HUES48 (cell line): ENCODE measurements at regions not wholly inside any gene's neighbourhood (a gene's known extent, or its start where the extent isn't known, plus 50 kb on each side); places are given as distances from the start of the nearest gene placed in this dataset.

Experiments used
- H3K27ac ChIP-seq: one replicate; pipeline ENCODE4 v1.7.0; 2013; ENCODE audit warnings: low read depth, low read length, inconsistent platforms
- H3K27me3 ChIP-seq: 2 replicates; pipeline ENCODE4 v1.6.1; 2013; ENCODE audit warnings: mild to moderate bottlenecking, low read length; ENCODE audit not compliant: control insufficient read depth, insufficient read depth
- H3K36me3 ChIP-seq: 2 replicates; pipeline ENCODE4 v1.6.1; 2013; ENCODE audit warnings: low read length; ENCODE audit not compliant: control insufficient read depth, insufficient read depth
- H3K4me1 ChIP-seq: 2 replicates; pipeline ENCODE4 v1.6.1; 2013; ENCODE audit warnings: mild to moderate bottlenecking, low read length; ENCODE audit not compliant: control insufficient read depth, insufficient read depth
- H3K4me3 ChIP-seq: 2 replicates; pipeline ENCODE4 v1.5.1; 2013; ENCODE audit warnings: mild to moderate bottlenecking, low read depth, low read length
- H3K9ac ChIP-seq: 2 replicates; pipeline ENCODE4 v1.6.1; 2013; ENCODE audit warnings: mild to moderate bottlenecking, low read depth, low read length, moderate library complexity
- H3K9me3 ChIP-seq: 2 replicates; pipeline ENCODE4 v1.6.1; 2013; ENCODE audit warnings: low read length; ENCODE audit not compliant: control insufficient read depth, insufficient read depth

DNA sequence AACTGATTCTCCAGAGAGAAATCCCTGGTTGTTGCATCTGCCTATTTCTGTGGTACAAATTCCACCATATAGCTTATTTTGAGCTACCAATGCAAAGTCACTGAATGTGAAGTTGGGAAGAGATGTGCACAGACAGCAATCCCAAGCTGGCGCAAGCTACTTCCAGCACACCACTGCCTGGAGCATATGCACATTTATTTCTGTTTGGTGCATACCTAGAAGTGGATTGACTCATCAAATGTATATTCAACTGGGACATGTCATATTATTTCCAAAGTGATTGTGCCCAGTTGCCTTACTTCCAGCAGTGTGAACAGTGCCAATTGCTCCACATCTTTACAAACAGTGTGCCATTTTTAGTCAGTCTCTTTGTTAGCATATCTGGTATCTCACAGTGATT is 58.2 kb upstream of the PLD5 start:
- H3K36me3 ChIP-seq, result no peaks in the 10 kb centered on the region
- peaks cover 20% of the 10 kb centered on the region for H3K9me3 ChIP-seq
- no peak overlapping the region for H3K4me3 ChIP-seq
- H3K27ac ChIP-seq, result no peak overlapping the region
- H3K27me3 ChIP-seq, result no peaks in the 10 kb centered on the region
- H3K4me1 ChIP-seq, result peaks cover 14% of the 10 kb centered on the region; the same call in 1 of the 2 replicates
- H3K9ac ChIP-seq, result no peak overlapping the region

DNA sequence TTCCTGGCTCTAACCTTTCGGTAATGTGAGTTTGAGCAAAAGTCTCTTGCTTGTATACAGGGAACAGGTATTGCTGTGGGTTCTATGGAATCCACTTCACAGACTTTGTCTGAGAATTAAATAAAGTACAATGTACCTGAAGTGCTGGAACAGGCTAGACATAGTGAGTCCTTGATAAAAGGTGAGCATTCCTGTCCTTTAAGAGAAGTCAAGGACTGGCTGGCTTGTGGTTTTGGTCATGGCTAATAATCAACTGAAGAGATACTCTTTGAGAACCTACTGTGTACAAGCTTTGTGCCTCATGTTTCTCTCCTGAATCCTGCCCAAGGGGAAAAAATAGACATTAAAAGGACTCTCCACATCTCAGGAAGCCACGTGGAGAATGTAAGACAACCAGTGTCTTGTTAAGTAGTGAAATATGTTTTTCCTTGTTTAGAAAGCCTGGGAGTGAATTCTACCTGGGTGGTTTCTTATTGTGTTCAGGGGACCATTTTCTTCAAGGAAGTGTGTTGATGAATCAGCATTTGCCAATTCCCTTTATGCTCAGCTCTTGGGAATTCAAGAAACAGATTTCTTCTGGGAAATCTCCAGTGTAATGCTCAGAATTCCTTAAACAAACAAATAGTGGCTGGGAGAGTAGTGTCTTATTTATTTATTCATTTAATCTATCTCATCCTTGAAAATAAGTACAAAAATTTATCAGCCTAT is 55.2 kb upstream of the PLD5 start:
- Histone ChIP-seq H3K27ac (no peak overlapping the region), H3K4me3 (no peak overlapping the region), H3K4me1 (no peaks in the 10 kb centered on the region), H3K36me3 (no peaks in the 10 kb centered on the region), H3K9ac (no peak overlapping the region), H3K9me3 (peaks cover 8% of the 10 kb centered on the region; the same call in 1 of the 2 replicates), H3K27me3 (no peaks in the 10 kb centered on the region)
